ENCODE measurements at regions not wholly inside any gene's neighbourhood (a gene's known extent, or its start where the extent isn't known, plus 50 kb on each side); places are given as distances from the start of the nearest gene placed in this dataset.

DNA sequence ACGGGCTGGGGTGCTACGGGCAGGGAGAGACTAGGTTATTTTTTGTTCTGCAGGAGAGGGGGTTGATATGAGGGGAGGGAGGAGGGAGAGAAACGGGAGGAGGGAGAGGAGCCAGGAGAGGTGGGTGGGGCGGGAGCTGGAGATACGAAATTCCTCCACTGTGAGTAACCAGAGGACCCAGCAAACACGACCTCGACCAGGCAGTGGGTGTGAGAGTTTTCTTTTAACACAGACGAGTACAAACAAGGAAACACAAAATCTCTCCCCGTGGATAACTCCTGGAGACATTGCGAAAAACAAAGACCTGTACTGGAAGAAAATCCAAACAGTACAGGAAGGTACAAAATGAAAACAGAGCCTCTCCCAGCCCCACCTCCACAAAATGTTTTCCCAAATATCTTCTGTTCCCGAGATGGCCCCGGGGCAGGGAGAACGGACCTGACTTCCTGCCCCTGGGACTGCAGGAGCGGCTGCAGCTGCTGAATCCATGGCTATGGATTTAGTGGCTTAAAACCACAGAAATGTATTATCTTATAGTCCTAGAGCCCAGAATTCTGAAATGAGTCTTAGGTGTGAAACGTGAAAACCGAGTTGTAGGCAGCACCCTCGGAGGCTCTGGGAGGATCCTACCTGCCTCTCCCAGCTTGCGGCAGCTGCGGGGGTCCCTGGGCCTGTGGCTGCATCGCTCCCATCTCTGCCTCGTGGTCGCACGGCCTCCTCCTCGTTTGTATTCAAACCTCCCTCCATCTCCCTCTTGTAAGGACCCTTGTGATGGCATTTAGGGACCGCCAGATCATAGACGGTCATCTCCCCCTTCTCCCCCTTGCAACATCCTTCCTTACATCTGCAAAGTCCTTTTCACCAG is 82.2 kb downstream of the RIPK4 start:
- Histone ChIP-seq H3K9ac (replicated peaks in 1 of 4; ENCODE audit: extremely low read depth in 1 of 4, low read depth in 3 of 4, low read length in 3 of 4) (no peak overlapping the region), H3K4me3 (ENCODE audit: extremely low read depth in 1 of 4, insufficient read depth in 2 of 4, low read depth in 3 of 4, low read length in 4 of 4) (no peak overlapping the region), H3K4me2 (ENCODE audit: insufficient read depth in 1 of 2, low read depth in 2 of 2, low read length in 2 of 2) (no peak overlapping the region), H3K23ac (ENCODE audit: insufficient read length) (no peak overlapping the region), H4K91ac (replicated peaks; ENCODE audit: insufficient read length, low read length) (no peak overlapping the region), H3K36me3 (ENCODE audit: control insufficient read depth in 2 of 4, insufficient read depth in 4 of 4, low read length in 3 of 4) (no peaks in the 10 kb centered on the region), H4K5ac (ENCODE audit: insufficient read length, low read depth, low read length) (no peak overlapping the region), H4K20me1 (replicated peaks in 1 of 2; ENCODE audit: control insufficient read depth in 1 of 2, insufficient read depth in 2 of 2, low read length in 2 of 2) (no peaks in the 10 kb centered on the region), H3K23me2 (ENCODE audit: low read depth, low read length) (no peaks in the 10 kb centered on the region), H3K4me1 (replicated peaks in 1 of 4; ENCODE audit: control insufficient read depth in 3 of 4, insufficient read depth in 4 of 4, low read length in 3 of 4) (peaks cover 0 to 8% (median 0%) of the 10 kb centered on the region in 4 experiments; a peak in 2 of 7 replicates), H2AFZ (ENCODE audit: low read length) (0 out of 2 replicates have a peak overlapping the region, but pooled peaks have one; percentile 11), H3K9me3 (ENCODE audit: insufficient read depth in 2 of 2, low read depth in 1 of 2, low read length in 1 of 2) (no peaks in the 10 kb centered on the region), H2BK120ac (replicated peaks; ENCODE audit: low read depth, low read length) (no peak overlapping the region), H4K8ac (ENCODE audit: extremely low read depth, insufficient read depth, low read length) (no peak overlapping the region), H3K79me2 (ENCODE audit: control insufficient read depth in 1 of 2, insufficient read depth in 2 of 2, low read length in 2 of 2) (no peaks in the 10 kb centered on the region), H2BK20ac (ENCODE audit: low read length) (peak overlapping the region; percentile 95; the same call in 1 of the 2 replicates), H2BK5ac (ENCODE audit: low read depth, low read length) (no peak overlapping the region), H2AK5ac (ENCODE audit: low read depth, low read length) (no peak overlapping the region), H3K56ac (replicated peaks; ENCODE audit: insufficient read length, low read depth, low read length) (no peak overlapping the region), H3K18ac (ENCODE audit: extremely low read depth, low read length) (no peak overlapping the region), H3K79me1 (ENCODE audit: low read depth, low read length) (no peaks in the 10 kb centered on the region), H3K14ac (ENCODE audit: insufficient read length) (no peak overlapping the region), H2BK12ac (ENCODE audit: low read depth, low read length) (peak overlapping the region; percentile 23; the same call in 1 of the 2 replicates), H3K27ac (ENCODE audit: low read depth, low read length) (no peak overlapping the region), H3K27me3 (replicated peaks in 1 of 4; ENCODE audit: control insufficient read depth in 3 of 4, extremely low read depth in 1 of 4, insufficient read depth in 3 of 4, low read length in 3 of 4) (no peaks in the 10 kb centered on the region; a peak in 1 of 7 replicates), H3K4ac (replicated peaks; ENCODE audit: insufficient read length, low read depth, low read length) (no peak overlapping the region), H2BK15ac (ENCODE audit: low read length) (peak overlapping the region; percentile 88; the same call in 1 of the 2 replicates)
- DNase-seq (ENCODE audit: low read depth in 1 of 2, low spot score in 2 of 2), result no peak
- WGBS, 2 experiments (ENCODE audit: extremely low coverage in 1 of 2, insufficient coverage in 1 of 2, insufficient read length in 1 of 2, insufficient replicate concordance in 2 of 2, low coverage in 1 of 2, low lambda C conversion rate in 2 of 2, missing lambda C conversion rate in 1 of 2), result 84% methylated on average over 20 of the region's 26 CpGs; no CpG with 5 or more reads in 1 of the 2 experiments
- CTCF ChIA-PET (ENCODE audit: partially characterized antibody), result interaction anchor here (0.6 to 2.0 kb wide), 6 partner anchors 11 to 443 kb away, joined by 3 to 10 read pairs (median 3); no protein-coding TSS in a partner anchor
- POLR2A ChIA-PET (ENCODE audit: partially characterized antibody), result no interaction called here
- no peak for FAIRE-seq
- TF ChIP-seq, protein P1, sequence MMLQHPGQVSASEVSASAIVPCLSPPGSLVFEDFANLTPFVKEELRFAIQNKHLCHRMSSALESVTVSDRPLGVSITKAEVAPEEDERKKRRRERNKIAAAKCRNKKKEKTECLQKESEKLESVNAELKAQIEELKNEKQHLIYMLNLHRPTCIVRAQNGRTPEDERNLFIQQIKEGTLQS (IDR thresholded peaks at IDR 0.05; ENCODE audit: insufficient read depth, low read depth, low read length), result no peak
- TF ChIP-seq CBX8 (IDR thresholded peaks at IDR 0.05; ENCODE audit: borderline replicate concordance, low read depth, low read length) (no peak), EGR1 (IDR thresholded peaks at IDR 0.05; ENCODE audit: borderline replicate concordance, low read depth, low read length) (no peak), KDM5A (IDR thresholded peaks at IDR 0.05; ENCODE audit: low read length) (no peak), BCL11A (IDR thresholded peaks at IDR 0.05; ENCODE audit: low read depth in 2 of 2, low read length in 2 of 2) (no peak), SRF (IDR thresholded peaks at IDR 0.05; ENCODE audit: low read depth, low read length) (no peak), CREB1 (IDR thresholded peaks at IDR 0.05) (no peak)

All from H1 (cell line).